GM12865 (cell line): ENCODE measurements at regions not wholly inside any gene's neighbourhood (a gene's known extent, or its start where the extent isn't known, plus 50 kb on each side); places are given as distances from the start of the nearest gene placed in this dataset.

Experiments
- DNase-seq: peaks from one replicate; pipeline ENCODE4 v3.0.0; 2010; ENCODE audit warnings: low read depth
- H3K4me3 ChIP-seq: 2 replicates; pipeline ENCODE4 v1.5.1; 2011; ENCODE audit warnings: mild to moderate bottlenecking, low read depth, low read length, control low read depth
- CTCF ChIP-seq: IDR thresholded peaks from 2 replicates; pipeline ENCODE4 v1.5.1; 2011; ENCODE audit warnings: low read length, control low read depth, low read depth, inconsistent platforms; ENCODE audit not compliant: insufficient read depth; ENCODE audit errors: missing control alignments

GRCh38 chr12:115657081-115658013 lies 620.1 kb downstream of the MED13L start:
- DNase-seq, result no peak
- TF ChIP-seq CTCF, result no peak
- no peak overlapping the region for H3K4me3 ChIP-seq

- TF ChIP-seq CTCF, result no peak
- no peak for DNase-seq
- no peak overlapping the region for H3K4me3 ChIP-seq
These were observed 627.5 kb downstream of the MED13L start for GRCh38 chr12:115650026-115650425.

GRCh38 chr12:115648463-115648862 lies 629.0 kb downstream of the MED13L start:
- H3K4me3 ChIP-seq, result no peak overlapping the region
- TF ChIP-seq CTCF, result no peak
- no peak for DNase-seq

GRCh38 chr12:115646210-115646609 lies 631.3 kb downstream of the MED13L start:
- no peak overlapping the region for H3K4me3 ChIP-seq
- no peak for DNase-seq
- TF ChIP-seq CTCF, result no peak

GRCh38 chr12:115640929-115641328 lies 636.6 kb downstream of the MED13L start:
- H3K4me3 ChIP-seq, result no peak overlapping the region
- DNase-seq, result no peak
- TF ChIP-seq CTCF, result no peak

GRCh38 chr12:115639648-115640012 lies 637.9 kb downstream of the MED13L start:
- DNase-seq, result no peak
- no peak for TF ChIP-seq CTCF
- H3K4me3 ChIP-seq, result no peak overlapping the region
